ENCODE measurements at regions not wholly inside any gene's neighbourhood (a gene's known extent, or its start where the extent isn't known, plus 50 kb on each side); places are given as distances from the start of the nearest gene placed in this dataset.

DNA sequence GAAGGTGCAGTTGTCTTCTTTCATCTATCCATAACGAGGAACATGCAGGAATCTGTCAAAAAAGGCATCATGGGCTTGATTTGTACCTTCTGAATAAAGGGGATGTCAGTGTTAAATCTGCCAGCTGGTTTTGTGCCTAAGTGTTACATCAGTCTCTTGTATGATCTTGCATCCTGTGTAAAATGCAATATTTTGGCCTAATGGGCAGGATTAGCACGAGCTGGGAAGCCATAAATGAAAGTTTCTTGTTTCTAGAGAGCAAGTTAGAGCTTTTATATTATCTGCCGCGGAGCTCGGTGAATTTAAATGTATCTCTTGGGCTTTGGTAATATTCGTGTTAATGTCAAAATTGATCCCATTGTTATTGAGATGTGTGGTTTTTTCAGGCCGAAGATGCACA is 526.1 kb upstream of the WWC1 start:
- no peaks in the 10 kb centered on the region for H3F3A ChIP-seq (ENCODE audit: insufficient read depth, low read length)
- TF ChIP-seq, protein P1, sequence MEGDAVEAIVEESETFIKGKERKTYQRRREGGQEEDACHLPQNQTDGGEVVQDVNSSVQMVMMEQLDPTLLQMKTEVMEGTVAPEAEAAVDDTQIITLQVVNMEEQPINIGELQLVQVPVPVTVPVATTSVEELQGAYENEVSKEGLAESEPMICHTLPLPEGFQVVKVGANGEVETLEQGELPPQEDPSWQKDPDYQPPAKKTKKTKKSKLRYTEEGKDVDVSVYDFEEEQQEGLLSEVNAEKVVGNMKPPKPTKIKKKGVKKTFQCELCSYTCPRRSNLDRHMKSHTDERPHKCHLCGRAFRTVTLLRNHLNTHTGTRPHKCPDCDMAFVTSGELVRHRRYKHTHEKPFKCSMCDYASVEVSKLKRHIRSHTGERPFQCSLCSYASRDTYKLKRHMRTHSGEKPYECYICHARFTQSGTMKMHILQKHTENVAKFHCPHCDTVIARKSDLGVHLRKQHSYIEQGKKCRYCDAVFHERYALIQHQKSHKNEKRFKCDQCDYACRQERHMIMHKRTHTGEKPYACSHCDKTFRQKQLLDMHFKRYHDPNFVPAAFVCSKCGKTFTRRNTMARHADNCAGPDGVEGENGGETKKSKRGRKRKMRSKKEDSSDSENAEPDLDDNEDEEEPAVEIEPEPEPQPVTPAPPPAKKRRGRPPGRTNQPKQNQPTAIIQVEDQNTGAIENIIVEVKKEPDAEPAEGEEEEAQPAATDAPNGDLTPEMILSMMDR (IDR thresholded peaks at IDR 0.05; ENCODE audit: low read length), result no peak
- no peak for TF ChIP-seq EZH2 (IDR thresholded peaks at IDR 0.05; ENCODE audit: borderline replicate concordance, low read length)
- H3K9ac ChIP-seq (ENCODE audit: low read length), result no peak overlapping the region
- no peaks in the 10 kb centered on the region for H3K27me3 ChIP-seq (ENCODE audit: insufficient read depth, low read length)
- H3K9me3 ChIP-seq (ENCODE audit: low read length), result no peaks in the 10 kb centered on the region
- no peak overlapping the region for H2AFZ ChIP-seq (ENCODE audit: low read length)
- H3K4me2 ChIP-seq (ENCODE audit: low read length), result no peak overlapping the region
- no peaks in the 10 kb centered on the region for H3K4me1 ChIP-seq (ENCODE audit: insufficient read depth, low read length, severe bottlenecking)
- no peaks in the 10 kb centered on the region for H4K20me1 ChIP-seq (ENCODE audit: insufficient read depth, low read length)
- H3K9me2 ChIP-seq (ENCODE audit: low read depth, low read length), result no peaks in the 10 kb centered on the region
- H3K4me3 ChIP-seq (ENCODE audit: low read depth, low read length, poor library complexity, severe bottlenecking), result no peak overlapping the region
- no peak overlapping the region for H3K27ac ChIP-seq (ENCODE audit: low read depth, low read length, poor library complexity, severe bottlenecking)
- no peaks in the 10 kb centered on the region for H3K36me3 ChIP-seq (ENCODE audit: insufficient read depth, low read length)
- no peaks in the 10 kb centered on the region for H3K79me2 ChIP-seq (ENCODE audit: insufficient read depth, low read length)

DNA sequence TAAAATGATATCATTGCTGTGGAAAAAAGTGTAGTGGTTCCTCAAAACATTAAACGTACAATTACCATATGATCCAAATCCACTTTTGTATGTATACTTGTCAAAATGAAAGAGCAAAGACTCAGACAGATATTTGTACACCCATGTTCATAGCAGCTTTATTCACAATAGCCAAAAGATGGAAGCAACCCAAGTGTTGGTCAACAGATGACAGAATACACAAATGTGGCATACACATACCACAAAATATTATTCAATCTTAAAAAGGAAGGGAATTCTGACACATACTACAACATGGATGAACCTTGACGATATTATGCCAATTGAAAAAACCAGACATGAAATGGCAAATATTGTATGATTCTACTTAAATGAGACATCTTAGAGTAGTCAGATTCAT is 524.5 kb upstream of the WWC1 start:
- H3F3A ChIP-seq (ENCODE audit: insufficient read depth, low read length), result no peaks in the 10 kb centered on the region
- no peak overlapping the region for H3K27ac ChIP-seq (ENCODE audit: low read depth, low read length, poor library complexity, severe bottlenecking)
- TF ChIP-seq, protein P1 (IDR thresholded peaks at IDR 0.05; ENCODE audit: low read length), result no peak
- TF ChIP-seq EZH2 (IDR thresholded peaks at IDR 0.05; ENCODE audit: borderline replicate concordance, low read length), result no peak

DNA sequence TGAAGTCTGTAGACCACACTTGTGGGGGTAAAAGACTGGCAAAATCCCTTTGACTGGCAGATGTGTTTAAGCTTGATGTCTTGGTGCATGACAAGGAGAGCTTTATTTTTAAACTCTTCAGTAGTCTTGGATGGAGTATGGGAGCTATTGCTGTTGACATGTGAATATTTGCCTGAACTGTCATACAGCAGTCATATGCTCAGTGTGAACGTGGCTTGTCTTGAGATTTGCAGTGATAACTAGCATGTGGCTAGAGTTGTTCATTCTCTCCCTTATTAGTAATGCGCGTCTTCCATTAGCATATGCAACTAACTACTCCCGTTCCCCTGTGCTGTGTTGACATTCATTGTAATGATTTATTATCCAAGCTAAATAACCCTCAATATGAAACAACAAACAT is 523.6 kb upstream of the WWC1 start:
- TF ChIP-seq, protein P1 (IDR thresholded peaks at IDR 0.05; ENCODE audit: low read length), result no peak
- TF ChIP-seq EZH2 (IDR thresholded peaks at IDR 0.05; ENCODE audit: borderline replicate concordance, low read length), result no peak
- Histone ChIP-seq H3K9ac (ENCODE audit: low read length) (no peak overlapping the region), H2AFZ (ENCODE audit: low read length) (no peak overlapping the region), H3K36me3 (ENCODE audit: insufficient read depth, low read length) (no peaks in the 10 kb centered on the region), H3K9me2 (ENCODE audit: low read depth, low read length) (no peaks in the 10 kb centered on the region), H3K27me3 (ENCODE audit: insufficient read depth, low read length) (no peaks in the 10 kb centered on the region), H3F3A (ENCODE audit: insufficient read depth, low read length) (no peaks in the 10 kb centered on the region), H3K4me1 (ENCODE audit: insufficient read depth, low read length, severe bottlenecking) (no peaks in the 10 kb centered on the region), H3K79me2 (ENCODE audit: insufficient read depth, low read length) (no peaks in the 10 kb centered on the region), H3K9me3 (ENCODE audit: low read length) (no peaks in the 10 kb centered on the region), H4K20me1 (ENCODE audit: insufficient read depth, low read length) (no peaks in the 10 kb centered on the region), H3K4me3 (ENCODE audit: low read depth, low read length, poor library complexity, severe bottlenecking) (no peak overlapping the region), H3K27ac (ENCODE audit: low read depth, low read length, poor library complexity, severe bottlenecking) (no peak overlapping the region), H3K4me2 (ENCODE audit: low read length) (no peak overlapping the region)

More for the DNA sequence above, 524.5 kb upstream of the WWC1 start:
- no peaks in the 10 kb centered on the region for H3K9me2 ChIP-seq (ENCODE audit: low read depth, low read length)
- no peaks in the 10 kb centered on the region for H3K4me1 ChIP-seq (ENCODE audit: insufficient read depth, low read length, severe bottlenecking)
- H2AFZ ChIP-seq (ENCODE audit: low read length), result no peak overlapping the region
- no peaks in the 10 kb centered on the region for H3K9me3 ChIP-seq (ENCODE audit: low read length)
- no peak overlapping the region for H3K4me2 ChIP-seq (ENCODE audit: low read length)
- H3K27me3 ChIP-seq (ENCODE audit: insufficient read depth, low read length), result no peaks in the 10 kb centered on the region
- no peak overlapping the region for H3K9ac ChIP-seq (ENCODE audit: low read length)
- no peaks in the 10 kb centered on the region for H4K20me1 ChIP-seq (ENCODE audit: insufficient read depth, low read length)
- no peaks in the 10 kb centered on the region for H3K79me2 ChIP-seq (ENCODE audit: insufficient read depth, low read length)
- no peak overlapping the region for H3K4me3 ChIP-seq (ENCODE audit: low read depth, low read length, poor library complexity, severe bottlenecking)
- no peaks in the 10 kb centered on the region for H3K36me3 ChIP-seq (ENCODE audit: insufficient read depth, low read length)
